ENCODE measurements at regions not wholly inside any gene's neighbourhood (a gene's known extent, or its start where the extent isn't known, plus 50 kb on each side); places are given as distances from the start of the nearest gene placed in this dataset.
"Not testable (repeated sequence)": the region's sequence is repeated elsewhere in the genome, so short reads cannot be mapped to it uniquely, and the experiment has no call there.

- peaks cover 0 to 13% (median 0%) of the 10 kb centered on the region in 9 donors for H3K4me1 ChIP-seq
- TF ChIP-seq CTCF (IDR thresholded peaks at IDR 0.05) = no peak
- no peaks in the 10 kb centered on the region for H3K36me3 ChIP-seq
- ATAC-seq (peak in 4 of 8 donors; percentile 33 to 58 (median 46)), DNase-seq (no peak)
- no peak overlapping the region for H3K4me3 ChIP-seq
- no peaks in the 10 kb centered on the region for H3K9me3 ChIP-seq
- intact Hi-C loops (cut with DNase I) = loop anchor here in 1 of 10 donors (10.0 kb wide), 1 partner anchor 59 kb away; no protein-coding TSS in a partner anchor
- no peaks in the 10 kb centered on the region for H3K27me3 ChIP-seq
- 62 to 66% methylated on average over 1 of the region's 1 CpG for WGBS, 2 donors
- peak overlapping the region in 4 of 10 donors; percentile 18 to 32 (median 22) for H3K27ac ChIP-seq
These were observed 70.9 kb upstream of the TGFBR2 start for GRCh38 chr3:30535525-30535924.

- TF ChIP-seq CTCF (IDR thresholded peaks at IDR 0.05) = no peak
- no peaks in the 10 kb centered on the region for H3K27me3 ChIP-seq
- H3K36me3 ChIP-seq = no peaks in the 10 kb centered on the region
- intact Hi-C loops (cut with DNase I) = loop anchor here in 1 of 10 donors (10.0 kb wide), 1 partner anchor 56 kb away; no protein-coding TSS in a partner anchor
- H3K9me3 ChIP-seq = no peaks in the 10 kb centered on the region
- 70 to 79% methylated on average over 1 of the region's 1 CpG for WGBS, 2 donors
- DNase-seq (no peak), ATAC-seq (no peak)
- H3K4me3 ChIP-seq = no peak overlapping the region
- peaks cover 0 to 13% (median 0%) of the 10 kb centered on the region in 9 donors for H3K4me1 ChIP-seq
- peak overlapping the region in 1 of 10 donors; percentile 2 for H3K27ac ChIP-seq
These were observed 67.6 kb upstream of the TGFBR2 start for GRCh38 chr3:30538791-30539190.

GRCh38 chr3:30539206-30539605, 67.2 kb upstream of the TGFBR2 start:
- Histone ChIP-seq H3K4me3 (no peak overlapping the region), H3K36me3 (no peaks in the 10 kb centered on the region), H3K4me1 (peaks cover 0 to 17% (median 0%) of the 10 kb centered on the region in 9 donors), H3K9me3 (no peaks in the 10 kb centered on the region), H3K27me3 (no peaks in the 10 kb centered on the region), H3K27ac (peak overlapping the region in 1 of 10 donors; percentile 2)
- WGBS, 2 donors = 95% methylated on average over 4 of the region's 4 CpGs
- ATAC-seq = no peak
- intact Hi-C loops (cut with DNase I) = loop anchor here in 1 of 10 donors (10.0 kb wide), 1 partner anchor 56 kb away; no protein-coding TSS in a partner anchor
- no peak for DNase-seq
- no peak for TF ChIP-seq CTCF (IDR thresholded peaks at IDR 0.05)

GRCh38 chr3:30539772-30540171, 66.6 kb upstream of the TGFBR2 start:
- no peak for ATAC-seq
- intact Hi-C loops (cut with DNase I) = loop anchor here in 2 of 10 donors (10.0 kb wide), 2 partner anchors 55 to 135 kb away; no protein-coding TSS in a partner anchor
- H3K27me3 ChIP-seq = no peaks in the 10 kb centered on the region
- no peak for TF ChIP-seq CTCF (IDR thresholded peaks at IDR 0.05)
- no peaks in the 10 kb centered on the region for H3K9me3 ChIP-seq
- H3K4me3 ChIP-seq = no peak overlapping the region
- peak overlapping the region in 1 of 10 donors; percentile 2 for H3K27ac ChIP-seq
- peaks cover 0 to 23% (median 4%) of the 10 kb centered on the region in 9 donors for H3K4me1 ChIP-seq
- WGBS, 2 donors = 63 to 76% methylated on average over 1 of the region's 1 CpG
- H3K36me3 ChIP-seq = no peaks in the 10 kb centered on the region
- no peak for DNase-seq

- H3K27me3 ChIP-seq, H3K9me3 ChIP-seq, DNase-seq, ATAC-seq, H3K4me3 ChIP-seq, H3K27ac ChIP-seq, H3K36me3 ChIP-seq: not testable (repeated sequence)
- peaks cover 0 to 29% (median 7%) of the 10 kb centered on the region in 9 donors for H3K4me1 ChIP-seq
- intact Hi-C loops (cut with DNase I) = loop anchor here in 1 of 10 donors (10.0 kb wide), 1 partner anchor 134 kb away; no protein-coding TSS in a partner anchor
These were observed 65.2 kb upstream of the TGFBR2 start for GRCh38 chr3:30541156-30541555.

All from heart right ventricle (tissue), 16 donors.